Liver (tissue), 8 donors: ENCODE measurements at regions not wholly inside any gene's neighbourhood (a gene's known extent, or its start where the extent isn't known, plus 50 kb on each side); places are given as distances from the start of the nearest gene placed in this dataset.

Experiments used
- DNase-seq: peaks from one replicate; pipeline ENCODE4 v3.0.0-alpha.2; 2017; ENCODE audit warnings: low spot score
- H3K27ac ChIP-seq, 2 donors: one replicate each; pipeline ENCODE4 v1.7.0; 2013; ENCODE audit warnings: inconsistent platforms in 2 of 2, low read length in 2 of 2, control low read depth in 1 of 2, low read depth in 1 of 2, mild to moderate bottlenecking in 1 of 2
- H3K27me3 ChIP-seq, 4 donors: one replicate each; pipeline versions ENCODE4 v1.6.1 to v1.7.0; 2013; ENCODE audit warnings: low read length in 3 of 4, inconsistent platforms in 1 of 4, mild to moderate bottlenecking in 1 of 4, moderate library complexity in 1 of 4; ENCODE audit not compliant: control insufficient read depth in 4 of 4, insufficient read depth in 4 of 4
- H3K36me3 ChIP-seq, 4 donors: one replicate each; pipeline versions ENCODE4 v1.6.1 to v1.7.0; 2013; ENCODE audit warnings: low read length in 3 of 4, mild to moderate bottlenecking in 3 of 4, low read depth in 1 of 4, moderate library complexity in 1 of 4; ENCODE audit not compliant: control insufficient read depth in 4 of 4, insufficient read depth in 3 of 4
- H3K4me1 ChIP-seq, 4 donors: one replicate each; pipeline versions ENCODE4 v1.6.1 to v1.7.0; 2013; ENCODE audit warnings: low read length in 3 of 4, mild to moderate bottlenecking in 3 of 4, moderate library complexity in 1 of 4; ENCODE audit not compliant: control insufficient read depth in 4 of 4, insufficient read depth in 4 of 4
- H3K4me3 ChIP-seq, 3 donors: one replicate each; pipeline versions ENCODE4 v1.6.1 to v1.7.0; 2013; ENCODE audit warnings: low read length in 3 of 3, control low read depth in 1 of 3, low read depth in 1 of 3, mild to moderate bottlenecking in 1 of 3
- H3K9ac ChIP-seq, 2 donors: one replicate each; pipeline ENCODE4 v1.7.0; 2013; ENCODE audit warnings: low read length in 2 of 2, mild to moderate bottlenecking in 2 of 2, moderate library complexity in 2 of 2, control low read depth in 1 of 2, low read depth in 1 of 2
- H3K9me3 ChIP-seq, 4 donors: one replicate each; pipeline versions ENCODE4 v1.6.1 to v1.7.0; 2013; ENCODE audit warnings: low read length in 3 of 4; ENCODE audit not compliant: control insufficient read depth in 4 of 4
- EGR1 ChIP-seq, 2 donors: IDR thresholded peaks; 2 replicates each; pipeline ENCODE4 v1.6.1; 2016 to 2018; ENCODE audit warnings: antibody characterized with exemption in 2 of 2, low read depth in 2 of 2
- FOXA1 ChIP-seq: IDR thresholded peaks from 2 replicates; pipeline ENCODE4 v1.6.1; 2016; ENCODE audit warnings: antibody characterized with exemption
- FOXA2 ChIP-seq: IDR thresholded peaks from 2 replicates; pipeline ENCODE4 v1.6.1; 2016; ENCODE audit warnings: antibody characterized with exemption
- GABPA ChIP-seq, 2 donors: IDR thresholded peaks in 1 of 2; conservative IDR thresholded peaks in 1 of 2; 2 replicates each; pipeline ENCODE4 v1.6.1; 2016; ENCODE audit warnings: antibody characterized with exemption in 2 of 2, mild to moderate bottlenecking in 1 of 2, moderate library complexity in 1 of 2
- HNF4A ChIP-seq, 2 donors: conservative IDR thresholded peaks; 2 replicates each; pipeline ENCODE4 v1.6.1; 2016; ENCODE audit warnings: antibody characterized with exemption in 2 of 2, mild to moderate bottlenecking in 2 of 2
- HNF4G ChIP-seq: IDR thresholded peaks from 2 replicates; pipeline ENCODE4 v1.6.1; 2016; ENCODE audit warnings: antibody characterized with exemption
- NR2F2 ChIP-seq: IDR thresholded peaks from 2 replicates; pipeline ENCODE4 v1.6.1; 2016; ENCODE audit warnings: antibody characterized with exemption
- RXRA ChIP-seq, 2 donors: IDR thresholded peaks; 2 replicates each; pipeline ENCODE4 v1.6.1; 2017 to 2018; ENCODE audit warnings: antibody characterized with exemption in 2 of 2, mild to moderate bottlenecking in 1 of 2
- SP1 ChIP-seq: IDR thresholded peaks from 2 replicates; pipeline ENCODE4 v1.6.1; 2018; ENCODE audit warnings: antibody characterized with exemption, mild to moderate bottlenecking
- YY1 ChIP-seq: IDR thresholded peaks from 2 replicates; pipeline ENCODE4 v1.6.1; 2016; ENCODE audit warnings: antibody characterized with exemption, mild to moderate bottlenecking
- WGBS: extraction: QIAGEN DNeasy Blood & Tissue Kit; methylation state at CpG from one replicate; pipeline ENCODE4 v1.1.7; 2013; 5-methylcytosine and 5-hydroxymethylcytosine counted together
- TF ChIP-seq, protein P1 (sequence below): fragments of 150-350 bp; IDR thresholded peaks from 2 replicates; pipeline ENCODE4 v1.5.1; 2017; ENCODE audit warnings: improper control_type of control experiment, low read depth, low read length; ENCODE audit not compliant: missing input control
- TF ChIP-seq, protein P2 (sequence below): IDR thresholded peaks from 2 replicates; pipeline ENCODE4 v1.6.1; 2016; ENCODE audit warnings: antibody characterized with exemption, mild to moderate bottlenecking
- TF ChIP-seq, protein P3 (sequence below): IDR thresholded peaks from 2 replicates; pipeline ENCODE4 v1.6.1; 2016; ENCODE audit warnings: antibody characterized with exemption
- TF ChIP-seq, protein P4 (sequence below): IDR thresholded peaks from 2 replicates; pipeline ENCODE4 v1.6.1; 2016; ENCODE audit warnings: antibody characterized with exemption
- TF ChIP-seq, protein P5 (sequence below): IDR thresholded peaks from 2 replicates; pipeline ENCODE4 v1.6.1; 2016; ENCODE audit warnings: antibody characterized with exemption
- donor health status: healthy.
- donor health status: healthy.
- donor health status: healthy.
- donor health status: healthy.
- donor health status: healthy.

DNA sequence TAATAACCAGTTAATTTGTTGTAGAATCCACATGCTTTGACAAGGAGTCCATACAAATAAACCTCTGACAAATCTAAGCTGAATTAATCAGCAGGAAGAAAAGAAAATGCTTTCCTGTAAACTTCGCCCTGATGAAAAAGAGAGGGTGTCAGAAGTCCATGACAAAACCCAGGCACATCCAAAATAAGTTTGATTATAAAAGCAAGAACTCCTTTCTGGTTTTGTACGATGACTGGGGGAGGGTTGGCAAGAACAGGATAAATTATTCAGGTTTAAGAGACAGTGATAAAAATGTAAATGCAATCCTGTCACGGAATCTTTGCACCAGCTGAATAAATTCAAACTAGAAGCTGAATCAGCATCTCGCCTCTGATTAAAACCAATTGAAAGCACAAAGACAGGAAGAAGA lies 469.2 kb upstream of the TNP1 start (continued):
- TF ChIP-seq, protein P1, sequence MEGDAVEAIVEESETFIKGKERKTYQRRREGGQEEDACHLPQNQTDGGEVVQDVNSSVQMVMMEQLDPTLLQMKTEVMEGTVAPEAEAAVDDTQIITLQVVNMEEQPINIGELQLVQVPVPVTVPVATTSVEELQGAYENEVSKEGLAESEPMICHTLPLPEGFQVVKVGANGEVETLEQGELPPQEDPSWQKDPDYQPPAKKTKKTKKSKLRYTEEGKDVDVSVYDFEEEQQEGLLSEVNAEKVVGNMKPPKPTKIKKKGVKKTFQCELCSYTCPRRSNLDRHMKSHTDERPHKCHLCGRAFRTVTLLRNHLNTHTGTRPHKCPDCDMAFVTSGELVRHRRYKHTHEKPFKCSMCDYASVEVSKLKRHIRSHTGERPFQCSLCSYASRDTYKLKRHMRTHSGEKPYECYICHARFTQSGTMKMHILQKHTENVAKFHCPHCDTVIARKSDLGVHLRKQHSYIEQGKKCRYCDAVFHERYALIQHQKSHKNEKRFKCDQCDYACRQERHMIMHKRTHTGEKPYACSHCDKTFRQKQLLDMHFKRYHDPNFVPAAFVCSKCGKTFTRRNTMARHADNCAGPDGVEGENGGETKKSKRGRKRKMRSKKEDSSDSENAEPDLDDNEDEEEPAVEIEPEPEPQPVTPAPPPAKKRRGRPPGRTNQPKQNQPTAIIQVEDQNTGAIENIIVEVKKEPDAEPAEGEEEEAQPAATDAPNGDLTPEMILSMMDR: no peak

DNA sequence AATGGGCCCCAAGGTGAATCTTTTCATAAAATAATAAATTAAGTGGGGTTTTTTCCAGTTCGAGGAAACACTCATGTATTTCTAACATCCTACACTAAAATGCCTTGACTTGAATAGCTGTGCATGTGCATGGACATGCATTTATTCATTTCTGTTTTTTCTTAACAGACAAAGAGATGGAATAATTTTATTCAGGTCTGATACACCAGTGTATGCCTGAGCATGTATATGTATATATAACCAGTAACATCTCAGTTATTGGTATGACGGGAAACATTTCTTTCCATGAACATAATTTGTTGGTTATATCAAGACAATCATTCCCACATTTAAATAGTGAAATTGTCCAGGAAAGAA lies 468.7 kb upstream of the TNP1 start:
- no peak overlapping the region for H3K27ac ChIP-seq

More for the DNA sequence above, 468.7 kb upstream of the TNP1 start:
- TF ChIP-seq, protein P2, sequence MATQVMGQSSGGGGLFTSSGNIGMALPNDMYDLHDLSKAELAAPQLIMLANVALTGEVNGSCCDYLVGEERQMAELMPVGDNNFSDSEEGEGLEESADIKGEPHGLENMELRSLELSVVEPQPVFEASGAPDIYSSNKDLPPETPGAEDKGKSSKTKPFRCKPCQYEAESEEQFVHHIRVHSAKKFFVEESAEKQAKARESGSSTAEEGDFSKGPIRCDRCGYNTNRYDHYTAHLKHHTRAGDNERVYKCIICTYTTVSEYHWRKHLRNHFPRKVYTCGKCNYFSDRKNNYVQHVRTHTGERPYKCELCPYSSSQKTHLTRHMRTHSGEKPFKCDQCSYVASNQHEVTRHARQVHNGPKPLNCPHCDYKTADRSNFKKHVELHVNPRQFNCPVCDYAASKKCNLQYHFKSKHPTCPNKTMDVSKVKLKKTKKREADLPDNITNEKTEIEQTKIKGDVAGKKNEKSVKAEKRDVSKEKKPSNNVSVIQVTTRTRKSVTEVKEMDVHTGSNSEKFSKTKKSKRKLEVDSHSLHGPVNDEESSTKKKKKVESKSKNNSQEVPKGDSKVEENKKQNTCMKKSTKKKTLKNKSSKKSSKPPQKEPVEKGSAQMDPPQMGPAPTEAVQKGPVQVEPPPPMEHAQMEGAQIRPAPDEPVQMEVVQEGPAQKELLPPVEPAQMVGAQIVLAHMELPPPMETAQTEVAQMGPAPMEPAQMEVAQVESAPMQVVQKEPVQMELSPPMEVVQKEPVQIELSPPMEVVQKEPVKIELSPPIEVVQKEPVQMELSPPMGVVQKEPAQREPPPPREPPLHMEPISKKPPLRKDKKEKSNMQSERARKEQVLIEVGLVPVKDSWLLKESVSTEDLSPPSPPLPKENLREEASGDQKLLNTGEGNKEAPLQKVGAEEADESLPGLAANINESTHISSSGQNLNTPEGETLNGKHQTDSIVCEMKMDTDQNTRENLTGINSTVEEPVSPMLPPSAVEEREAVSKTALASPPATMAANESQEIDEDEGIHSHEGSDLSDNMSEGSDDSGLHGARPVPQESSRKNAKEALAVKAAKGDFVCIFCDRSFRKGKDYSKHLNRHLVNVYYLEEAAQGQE: no peak
- TF ChIP-seq GABPA (IDR thresholded peaks at IDR 0.05 in 1 of 2, conservative IDR thresholded peaks at IDR 0.05 in 1 of 2) (no peak), FOXA1 (no peak), NR2F2 (no peak), HNF4A (conservative IDR thresholded peaks at IDR 0.05) (no peak), HNF4G (no peak), RXRA (IDR thresholded peaks at IDR 0.05) (no peak), EGR1 (IDR thresholded peaks at IDR 0.05; ENCODE audit: low read depth in 2 of 2) (no peak), YY1 (no peak), FOXA2 (no peak), SP1 (no peak)
- TF ChIP-seq, protein P3, sequence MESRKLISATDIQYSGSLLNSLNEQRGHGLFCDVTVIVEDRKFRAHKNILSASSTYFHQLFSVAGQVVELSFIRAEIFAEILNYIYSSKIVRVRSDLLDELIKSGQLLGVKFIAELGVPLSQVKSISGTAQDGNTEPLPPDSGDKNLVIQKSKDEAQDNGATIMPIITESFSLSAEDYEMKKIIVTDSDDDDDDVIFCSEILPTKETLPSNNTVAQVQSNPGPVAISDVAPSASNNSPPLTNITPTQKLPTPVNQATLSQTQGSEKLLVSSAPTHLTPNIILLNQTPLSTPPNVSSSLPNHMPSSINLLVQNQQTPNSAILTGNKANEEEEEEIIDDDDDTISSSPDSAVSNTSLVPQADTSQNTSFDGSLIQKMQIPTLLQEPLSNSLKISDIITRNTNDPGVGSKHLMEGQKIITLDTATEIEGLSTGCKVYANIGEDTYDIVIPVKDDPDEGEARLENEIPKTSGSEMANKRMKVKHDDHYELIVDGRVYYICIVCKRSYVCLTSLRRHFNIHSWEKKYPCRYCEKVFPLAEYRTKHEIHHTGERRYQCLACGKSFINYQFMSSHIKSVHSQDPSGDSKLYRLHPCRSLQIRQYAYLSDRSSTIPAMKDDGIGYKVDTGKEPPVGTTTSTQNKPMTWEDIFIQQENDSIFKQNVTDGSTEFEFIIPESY: no peak
- TF ChIP-seq, protein P4, sequence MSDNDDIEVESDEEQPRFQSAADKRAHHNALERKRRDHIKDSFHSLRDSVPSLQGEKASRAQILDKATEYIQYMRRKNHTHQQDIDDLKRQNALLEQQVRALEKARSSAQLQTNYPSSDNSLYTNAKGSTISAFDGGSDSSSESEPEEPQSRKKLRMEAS: no peak
- TF ChIP-seq, protein P1: no peak
- TF ChIP-seq, protein P5, sequence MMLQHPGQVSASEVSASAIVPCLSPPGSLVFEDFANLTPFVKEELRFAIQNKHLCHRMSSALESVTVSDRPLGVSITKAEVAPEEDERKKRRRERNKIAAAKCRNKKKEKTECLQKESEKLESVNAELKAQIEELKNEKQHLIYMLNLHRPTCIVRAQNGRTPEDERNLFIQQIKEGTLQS: no peak
- Histone ChIP-seq H3K4me3 (no peak overlapping the region), H3K4me1 (peaks cover 0 to 5% (median 0%) of the 10 kb centered on the region in 4 donors), H3K9ac (no peak overlapping the region), H3K36me3 (no peaks in the 10 kb centered on the region), H3K9me3 (no peaks in the 10 kb centered on the region), H3K27me3 (no peaks in the 10 kb centered on the region)
- DNase-seq: no peak
- WGBS: 92% methylated on average over 2 of the region's 2 CpGs
